DND-41 (cell line): ENCODE measurements at regions not wholly inside any gene's neighbourhood (a gene's known extent, or its start where the extent isn't known, plus 50 kb on each side); places are given as distances from the start of the nearest gene placed in this dataset.

Source experiments
- ATAC-seq: fragments of 200-7000 bp; cut with Tn5 transposase; 3 replicates; pipeline ENCODE4 v1.9.1; 2021; ENCODE audit warnings: low read depth; ENCODE audit not compliant: insufficient read depth
- DNase-seq: peaks from one replicate; pipeline ENCODE4 v3.0.0-alpha.2; 2020
- H2AFZ ChIP-seq: 2 replicates; pipeline ENCODE4 v1.6.0; 2012; ENCODE audit warnings: low read depth, low read length
- H3K27ac ChIP-seq: 2 replicates; pipeline ENCODE4 v1.5.1; 2012; ENCODE audit warnings: low read length, inconsistent platforms
- H3K27me3 ChIP-seq: fragments of 200-600 bp; sonication (generic); 2 replicates; pipeline ENCODE4 v1.6.0; 2012; ENCODE audit warnings: low read length, mild to moderate bottlenecking, inconsistent platforms; ENCODE audit not compliant: insufficient read depth, poor library complexity
- H3K36me3 ChIP-seq: 2 replicates; pipeline ENCODE4 v1.5.1; 2012; ENCODE audit warnings: low read length, inconsistent platforms; ENCODE audit not compliant: insufficient read depth
- H3K4me1 ChIP-seq: 2 replicates; pipeline ENCODE4 v1.5.1; 2012; ENCODE audit warnings: mild to moderate bottlenecking, low read length; ENCODE audit not compliant: insufficient read depth
- H3K4me2 ChIP-seq: 2 replicates; pipeline ENCODE4 v1.6.0; 2012; ENCODE audit warnings: mild to moderate bottlenecking, moderate library complexity, low read length, inconsistent platforms; ENCODE audit not compliant: insufficient read depth
- H3K4me3 ChIP-seq, 2 experiments: fragments of 200-600 bp in 1 of 2; shearing (Covaris generic) in 1 of 2; 2 replicates each; pipeline ENCODE4 v1.5.1; 2012 to 2016; ENCODE audit warnings: inconsistent platforms in 2 of 2, low read length in 2 of 2, mild to moderate bottlenecking in 2 of 2, low read depth in 1 of 2, moderate library complexity in 1 of 2
- H3K79me2 ChIP-seq: 2 replicates; pipeline ENCODE4 v1.6.0; 2012; ENCODE audit warnings: low read length, inconsistent platforms; ENCODE audit not compliant: insufficient read depth
- H3K9ac ChIP-seq: 2 replicates; pipeline ENCODE4 v1.6.0; 2012; ENCODE audit warnings: low read depth, mild to moderate bottlenecking, inconsistent platforms, low read length, moderate library complexity
- H3K9me3 ChIP-seq: 2 replicates; pipeline ENCODE4 v1.5.1; 2012; ENCODE audit warnings: low read length, moderate library complexity, mild to moderate bottlenecking, inconsistent platforms; ENCODE audit not compliant: insufficient read depth, severe bottlenecking
- H4K20me1 ChIP-seq: 2 replicates; pipeline ENCODE4 v1.6.0; 2012; ENCODE audit warnings: low read length; ENCODE audit not compliant: insufficient read depth
- CTCF ChIP-seq: IDR thresholded peaks from 2 replicates; pipeline ENCODE4 v1.5.1; 2012; ENCODE audit warnings: borderline replicate concordance, low read length, moderate library complexity, mild to moderate bottlenecking; ENCODE audit not compliant: poor library complexity, severe bottlenecking; ENCODE audit errors: extremely low read depth
- EZH2 ChIP-seq: IDR thresholded peaks from 3 replicates; pipeline ENCODE4 v1.6.1; 2012; ENCODE audit warnings: borderline replicate concordance, low read depth, mild to moderate bottlenecking, moderate library complexity, low read length, inconsistent platforms; ENCODE audit not compliant: severe bottlenecking

GRCh38 chr6:12506159-12506558, 210.4 kb upstream of the PHACTR1 start:
- Histone ChIP-seq H4K20me1 (no peaks in the 10 kb centered on the region), H3K4me2 (no peak overlapping the region), H3K9ac (no peak overlapping the region), H3K36me3 (no peaks in the 10 kb centered on the region), H3K27me3 (peaks cover 4% of the 10 kb centered on the region), H3K4me1 (no peaks in the 10 kb centered on the region), H3K9me3 (no peaks in the 10 kb centered on the region), H2AFZ (no peak overlapping the region), H3K4me3 (no peak overlapping the region), H3K79me2 (no peaks in the 10 kb centered on the region), H3K27ac (no peak overlapping the region)
- DNase-seq, result no peak
- ATAC-seq, result no peak
- no peak for TF ChIP-seq EZH2
- TF ChIP-seq CTCF, result no peak

GRCh38 chr6:12507636-12508035, 208.9 kb upstream of the PHACTR1 start:
- H3K27ac ChIP-seq, result no peak overlapping the region
- H3K79me2 ChIP-seq, result no peaks in the 10 kb centered on the region
- no peaks in the 10 kb centered on the region for H3K36me3 ChIP-seq
- peaks cover 4% of the 10 kb centered on the region for H3K27me3 ChIP-seq
- no peak overlapping the region for H3K4me3 ChIP-seq
- no peak overlapping the region for H3K9ac ChIP-seq
- ATAC-seq (no peak), DNase-seq (no peak)
- H3K9me3 ChIP-seq, result no peaks in the 10 kb centered on the region
- H2AFZ ChIP-seq, result no peak overlapping the region
- H3K4me2 ChIP-seq, result no peak overlapping the region
- H4K20me1 ChIP-seq, result no peaks in the 10 kb centered on the region
- TF ChIP-seq EZH2, result no peak
- no peaks in the 10 kb centered on the region for H3K4me1 ChIP-seq

- DNase-seq (no peak), ATAC-seq (no peak)
- Histone ChIP-seq H3K4me2 (no peak overlapping the region), H3K9me3 (no peaks in the 10 kb centered on the region), H3K9ac (no peak overlapping the region), H2AFZ (no peak overlapping the region), H3K79me2 (no peaks in the 10 kb centered on the region), H4K20me1 (no peaks in the 10 kb centered on the region), H3K36me3 (no peaks in the 10 kb centered on the region), H3K27ac (no peak overlapping the region), H3K4me3 (no peak overlapping the region), H3K27me3 (peaks cover 4% of the 10 kb centered on the region), H3K4me1 (no peaks in the 10 kb centered on the region)
- TF ChIP-seq CTCF (no peak), EZH2 (no peak)
Observed at GRCh38 chr6:12508553-12508952, 208.0 kb upstream of the PHACTR1 start.

DNA sequence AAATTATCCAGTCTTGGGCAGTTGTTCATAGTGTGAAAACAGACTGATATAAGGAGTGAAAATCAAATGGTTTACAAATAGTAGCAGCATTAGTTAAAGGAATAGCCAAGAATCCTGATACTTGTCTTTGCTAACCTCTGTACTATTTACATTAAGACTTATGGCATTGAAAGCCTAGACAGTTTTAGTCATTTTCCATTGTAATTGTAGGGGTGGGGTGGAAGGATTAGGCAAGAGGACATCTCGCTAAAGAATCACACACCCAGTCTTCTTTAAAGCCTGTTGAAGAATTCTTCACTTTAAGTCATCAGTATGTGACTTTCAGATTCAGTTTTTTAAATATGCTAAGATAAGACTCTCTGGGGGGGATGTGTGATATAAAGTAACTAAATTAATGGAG, 207.5 kb upstream of the PHACTR1 start:
- Histone ChIP-seq H3K4me1 (no peaks in the 10 kb centered on the region), H3K4me2 (no peak overlapping the region), H3K9me3 (no peaks in the 10 kb centered on the region), H2AFZ (no peak overlapping the region), H3K9ac (no peak overlapping the region), H3K4me3 (no peak overlapping the region), H3K79me2 (no peaks in the 10 kb centered on the region), H3K36me3 (no peaks in the 10 kb centered on the region), H3K27me3 (peaks cover 4% of the 10 kb centered on the region), H3K27ac (no peak overlapping the region), H4K20me1 (no peaks in the 10 kb centered on the region)
- no peak for TF ChIP-seq CTCF
- TF ChIP-seq EZH2, result no peak
- ATAC-seq (no peak), DNase-seq (no peak)
